ENCODE measurements at regions not wholly inside any gene's neighbourhood (a gene's known extent, or its start where the extent isn't known, plus 50 kb on each side); places are given as distances from the start of the nearest gene placed in this dataset.
"Not testable (repeated sequence)": the region's sequence is repeated elsewhere in the genome, so short reads cannot be mapped to it uniquely, and the experiment has no call there.

DNA sequence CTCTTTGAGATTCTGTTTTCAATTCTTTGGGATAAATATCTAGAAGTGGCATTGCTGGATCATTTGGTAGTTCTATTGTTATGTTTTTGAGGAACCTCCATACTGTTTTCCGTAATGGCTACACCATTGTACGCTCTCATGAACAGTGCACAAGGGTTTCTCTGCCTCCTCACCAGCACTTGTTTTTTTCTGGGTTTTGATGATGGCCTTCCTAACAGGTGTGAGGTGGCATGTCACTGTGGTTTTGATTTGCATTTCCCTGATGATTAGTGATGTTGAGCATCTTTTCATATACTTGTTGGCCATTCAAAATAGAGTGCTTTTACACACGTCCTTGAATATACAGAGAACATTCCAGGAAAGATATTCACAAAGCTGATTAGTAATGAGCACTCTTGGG lies 86.8 kb upstream of the ADORA2B start:
- TF ChIP-seq, protein P1, sequence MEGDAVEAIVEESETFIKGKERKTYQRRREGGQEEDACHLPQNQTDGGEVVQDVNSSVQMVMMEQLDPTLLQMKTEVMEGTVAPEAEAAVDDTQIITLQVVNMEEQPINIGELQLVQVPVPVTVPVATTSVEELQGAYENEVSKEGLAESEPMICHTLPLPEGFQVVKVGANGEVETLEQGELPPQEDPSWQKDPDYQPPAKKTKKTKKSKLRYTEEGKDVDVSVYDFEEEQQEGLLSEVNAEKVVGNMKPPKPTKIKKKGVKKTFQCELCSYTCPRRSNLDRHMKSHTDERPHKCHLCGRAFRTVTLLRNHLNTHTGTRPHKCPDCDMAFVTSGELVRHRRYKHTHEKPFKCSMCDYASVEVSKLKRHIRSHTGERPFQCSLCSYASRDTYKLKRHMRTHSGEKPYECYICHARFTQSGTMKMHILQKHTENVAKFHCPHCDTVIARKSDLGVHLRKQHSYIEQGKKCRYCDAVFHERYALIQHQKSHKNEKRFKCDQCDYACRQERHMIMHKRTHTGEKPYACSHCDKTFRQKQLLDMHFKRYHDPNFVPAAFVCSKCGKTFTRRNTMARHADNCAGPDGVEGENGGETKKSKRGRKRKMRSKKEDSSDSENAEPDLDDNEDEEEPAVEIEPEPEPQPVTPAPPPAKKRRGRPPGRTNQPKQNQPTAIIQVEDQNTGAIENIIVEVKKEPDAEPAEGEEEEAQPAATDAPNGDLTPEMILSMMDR (IDR thresholded peaks at IDR 0.05), result not testable (repeated sequence)
- not testable (repeated sequence) for TF ChIP-seq POLR2A, POLR2AphosphoS5 (IDR thresholded peaks at IDR 0.05)

Measured in stomach (tissue), 4 donors.